ENCODE measurements at regions not wholly inside any gene's neighbourhood (a gene's known extent, or its start where the extent isn't known, plus 50 kb on each side); places are given as distances from the start of the nearest gene placed in this dataset.

- WGBS = 86% methylated on average over 6 of the region's 6 CpGs
- Histone ChIP-seq H3K27ac (ENCODE audit: low read depth in 1 of 2, low read length in 2 of 2) (no peak overlapping the region), H3K36me3 (ENCODE audit: control insufficient read depth in 4 of 4, insufficient read depth in 3 of 4, low read depth in 1 of 4, low read length in 3 of 4) (no peaks in the 10 kb centered on the region), H3K27me3 (ENCODE audit: control insufficient read depth in 4 of 4, insufficient read depth in 4 of 4, low read length in 3 of 4) (no peaks in the 10 kb centered on the region), H3K4me3 (ENCODE audit: low read depth in 1 of 3, low read length in 3 of 3) (no peak overlapping the region), H3K9ac (ENCODE audit: low read depth in 1 of 2, low read length in 2 of 2) (no peak overlapping the region), H3K4me1 (ENCODE audit: control insufficient read depth in 4 of 4, insufficient read depth in 4 of 4, low read length in 3 of 4) (no peaks in the 10 kb centered on the region), H3K9me3 (ENCODE audit: control insufficient read depth in 4 of 4, low read length in 3 of 4) (no peaks in the 10 kb centered on the region)
- TF ChIP-seq RAD21 (IDR thresholded peaks at IDR 0.05) (no peak), REST (IDR thresholded peaks at IDR 0.05) (no peak), JUND (IDR thresholded peaks at IDR 0.05) (no peak), TAF1 (conservative IDR thresholded peaks at IDR 0.05) (no peak), EGR1 (IDR thresholded peaks at IDR 0.05; ENCODE audit: low read depth in 2 of 2) (no peak), MAX (IDR thresholded peaks at IDR 0.05) (no peak), NR2F2 (IDR thresholded peaks at IDR 0.05) (no peak), HNF4A (conservative IDR thresholded peaks at IDR 0.05) (no peak)
- no peak for DNase-seq (ENCODE audit: low spot score)
These were observed 67.2 kb upstream of the PHLPP1 start for GRCh38 chr18:62648045-62648678.

GRCh38 chr18:62651276-62652056, 63.9 kb upstream of the PHLPP1 start:
- Histone ChIP-seq H3K36me3 (ENCODE audit: control insufficient read depth in 4 of 4, insufficient read depth in 3 of 4, low read depth in 1 of 4, low read length in 3 of 4) (no peaks in the 10 kb centered on the region), H3K27ac (ENCODE audit: low read depth in 1 of 2, low read length in 2 of 2) (no peak overlapping the region), H3K27me3 (ENCODE audit: control insufficient read depth in 4 of 4, insufficient read depth in 4 of 4, low read length in 3 of 4) (no peaks in the 10 kb centered on the region), H3K9ac (ENCODE audit: low read depth in 1 of 2, low read length in 2 of 2) (no peak overlapping the region), H3K9me3 (ENCODE audit: control insufficient read depth in 4 of 4, low read length in 3 of 4) (no peaks in the 10 kb centered on the region), H3K4me3 (ENCODE audit: low read depth in 1 of 3, low read length in 3 of 3) (no peak overlapping the region), H3K4me1 (ENCODE audit: control insufficient read depth in 4 of 4, insufficient read depth in 4 of 4, low read length in 3 of 4) (no peaks in the 10 kb centered on the region)
- TF ChIP-seq FOXA1 (IDR thresholded peaks at IDR 0.05) = no peak
- TF ChIP-seq MAX (IDR thresholded peaks at IDR 0.05) = no peak
- TF ChIP-seq JUND (IDR thresholded peaks at IDR 0.05) = no peak
- TF ChIP-seq RXRA (IDR thresholded peaks at IDR 0.05) = no peak
- TF ChIP-seq ATF3 (IDR thresholded peaks at IDR 0.05) = no peak
- TF ChIP-seq YY1 (IDR thresholded peaks at IDR 0.05) = no peak
- TF ChIP-seq NR2F2 (IDR thresholded peaks at IDR 0.05) = no peak
- no peak for TF ChIP-seq CTCF (IDR thresholded peaks at IDR 0.05; ENCODE audit: low read depth, low read length, missing input control)
- TF ChIP-seq ZBTB33 (IDR thresholded peaks at IDR 0.05) = no peak
- TF ChIP-seq REST (IDR thresholded peaks at IDR 0.05) = no peak
- TF ChIP-seq HNF4G (IDR thresholded peaks at IDR 0.05) = no peak
- TF ChIP-seq TAF1 (conservative IDR thresholded peaks at IDR 0.05) = no peak
- TF ChIP-seq SP1 (IDR thresholded peaks at IDR 0.05) = no peak
- no peak for TF ChIP-seq RAD21 (IDR thresholded peaks at IDR 0.05)
- no peak for TF ChIP-seq GABPA (IDR thresholded peaks at IDR 0.05 in 1 of 2, conservative IDR thresholded peaks at IDR 0.05 in 1 of 2)
- TF ChIP-seq FOXA2 (IDR thresholded peaks at IDR 0.05) = no peak
- DNase-seq (ENCODE audit: low spot score) = no peak
- 81% methylated on average over 7 of the region's 7 CpGs for WGBS
